ENCODE measurements at regions not wholly inside any gene's neighbourhood (a gene's known extent, or its start where the extent isn't known, plus 50 kb on each side); places are given as distances from the start of the nearest gene placed in this dataset.

DNA sequence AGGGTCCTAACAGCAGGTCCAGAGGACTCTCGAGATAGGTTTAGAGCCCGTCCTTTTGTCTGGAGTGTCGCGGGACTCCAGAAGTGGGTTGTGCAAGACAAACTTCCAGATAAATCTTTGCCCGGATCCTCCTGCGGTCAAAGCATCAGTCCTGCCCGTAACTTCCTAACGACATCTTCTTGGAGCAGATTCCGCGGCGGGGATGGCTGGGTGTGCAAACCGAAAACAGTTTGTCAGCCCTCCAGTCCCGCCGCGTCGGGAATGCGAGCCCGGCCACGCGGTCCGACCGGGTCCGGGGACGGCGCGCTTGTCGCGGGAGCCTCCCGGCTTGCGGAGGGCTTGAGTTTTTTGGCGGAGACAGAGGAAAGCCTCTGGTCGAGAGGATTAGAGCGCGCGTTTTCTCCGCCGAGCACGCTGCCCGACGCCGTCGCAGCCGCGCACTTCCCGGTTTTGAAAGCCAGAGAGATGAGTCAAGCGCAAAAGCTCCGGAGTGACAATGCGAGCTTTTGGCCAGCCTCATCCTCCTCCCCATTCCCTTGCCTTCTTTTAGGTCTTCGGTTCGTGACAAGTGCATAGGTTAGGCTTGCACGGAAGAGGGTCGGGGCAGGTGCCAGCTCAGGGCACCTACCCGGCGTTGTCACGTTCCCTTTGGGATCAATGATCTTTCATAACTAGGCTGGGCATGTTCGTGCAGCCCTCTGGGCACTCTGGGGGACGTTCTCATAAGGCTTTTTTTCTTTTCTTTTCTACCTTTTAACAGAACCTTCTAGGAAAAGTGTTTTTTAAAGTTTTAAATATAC, 91.3 kb upstream of the PRDM1 start:
- TF ChIP-seq POLR2A (IDR thresholded peaks at IDR 0.05), result no peak
- TF ChIP-seq, protein P1, sequence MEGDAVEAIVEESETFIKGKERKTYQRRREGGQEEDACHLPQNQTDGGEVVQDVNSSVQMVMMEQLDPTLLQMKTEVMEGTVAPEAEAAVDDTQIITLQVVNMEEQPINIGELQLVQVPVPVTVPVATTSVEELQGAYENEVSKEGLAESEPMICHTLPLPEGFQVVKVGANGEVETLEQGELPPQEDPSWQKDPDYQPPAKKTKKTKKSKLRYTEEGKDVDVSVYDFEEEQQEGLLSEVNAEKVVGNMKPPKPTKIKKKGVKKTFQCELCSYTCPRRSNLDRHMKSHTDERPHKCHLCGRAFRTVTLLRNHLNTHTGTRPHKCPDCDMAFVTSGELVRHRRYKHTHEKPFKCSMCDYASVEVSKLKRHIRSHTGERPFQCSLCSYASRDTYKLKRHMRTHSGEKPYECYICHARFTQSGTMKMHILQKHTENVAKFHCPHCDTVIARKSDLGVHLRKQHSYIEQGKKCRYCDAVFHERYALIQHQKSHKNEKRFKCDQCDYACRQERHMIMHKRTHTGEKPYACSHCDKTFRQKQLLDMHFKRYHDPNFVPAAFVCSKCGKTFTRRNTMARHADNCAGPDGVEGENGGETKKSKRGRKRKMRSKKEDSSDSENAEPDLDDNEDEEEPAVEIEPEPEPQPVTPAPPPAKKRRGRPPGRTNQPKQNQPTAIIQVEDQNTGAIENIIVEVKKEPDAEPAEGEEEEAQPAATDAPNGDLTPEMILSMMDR (IDR thresholded peaks at IDR 0.05), result no peak

All from testis (tissue), 2 donors.